SK-N-SH (cell line): ENCODE measurements at regions not wholly inside any gene's neighbourhood (a gene's known extent, or its start where the extent isn't known, plus 50 kb on each side); places are given as distances from the start of the nearest gene placed in this dataset.

Source experiments
- CTCF ChIA-PET: fragments of 300-600, 350-600 bp; formaldehyde crosslinking; extraction: SDS; loops from one replicate; lab custom pipeline; 2021; lab: Yijun Ruan, JAX
- POLR2A ChIA-PET: fragments of 350-600 bp; sonication (Branson Sonifier 250); formaldehyde crosslinking; extraction: SDS; loops from one replicate; lab custom pipeline; 2020; ENCODE audit warnings: antibody characterized with exemption, inconsistent platforms; lab: Yijun Ruan, JAX
- DNase-seq: peaks from one replicate; pipeline ENCODE4 v3.0.0; 2012
- H2AFZ ChIP-seq: fragments of 200-600 bp; sonication (generic); 2 replicates; pipeline ENCODE4 v1.8.1; 2016; ENCODE audit warnings: antibody characterized with exemption, mild to moderate bottlenecking, low read depth
- H3F3A ChIP-seq: fragments of 200-600 bp; sonication (generic); replicated peaks from 2 replicates; pipeline ENCODE3; 2016; ENCODE audit warnings: antibody characterized with exemption, mild to moderate bottlenecking; ENCODE audit not compliant: insufficient read depth
- H3K27ac ChIP-seq, 2 experiments: fragments of 200-500 bp in 1 of 2; fragments of 200-600 bp in 1 of 2; sonication (Bioruptor generic) in 1 of 2; sonication (generic), shearing (Covaris generic) in 1 of 2; 2 replicates each; pipeline versions ENCODE4 v1.5.1 to v1.6.1; 2014 to 2016; ENCODE audit warnings: low read depth in 2 of 2, inconsistent platforms in 1 of 2, low read length in 1 of 2, mild to moderate bottlenecking in 1 of 2, mixed read lengths in 1 of 2
- H3K27me3 ChIP-seq: fragments of 200-600 bp; sonication (generic), shearing (Covaris generic); 2 replicates; pipeline ENCODE4 v1.6.1; 2016; ENCODE audit warnings: mixed run types; ENCODE audit not compliant: insufficient read depth
- H3K36me3 ChIP-seq, 2 experiments: fragments of 200-500 bp in 1 of 2; fragments of 200-600 bp in 1 of 2; sonication (Bioruptor generic) in 1 of 2; sonication (generic) in 1 of 2; replicated peaks in 1 of 2; 2 replicates each; pipeline versions ENCODE3 to v1.5.1; 2014 to 2016; ENCODE audit warnings: low read length in 1 of 2, mild to moderate bottlenecking in 1 of 2; ENCODE audit not compliant: insufficient read depth in 2 of 2, control insufficient read depth in 1 of 2
- H3K4me1 ChIP-seq, 2 experiments: fragments of 200-500 bp in 1 of 2; fragments of 200-600 bp in 1 of 2; sonication (Bioruptor generic) in 1 of 2; sonication (generic), shearing (Covaris generic) in 1 of 2; 2 replicates each; pipeline versions ENCODE4 v1.5.1 to v1.6.1; 2014 to 2016; ENCODE audit warnings: low read depth in 1 of 2, low read length in 1 of 2, mixed run types in 1 of 2; ENCODE audit not compliant: insufficient read depth in 2 of 2, control insufficient read depth in 1 of 2
- H3K4me2 ChIP-seq: fragments of 200-600 bp; sonication (generic), shearing (Covaris generic); 2 replicates; pipeline ENCODE4 v1.6.1; 2017; ENCODE audit warnings: mixed run types
- H3K4me3 ChIP-seq, 2 experiments: fragments of 200-500 bp in 1 of 2; fragments of 200-600 bp in 1 of 2; sonication (Bioruptor generic) in 1 of 2; sonication (generic), shearing (Covaris generic) in 1 of 2; 2 replicates each; pipeline versions ENCODE4 v1.5.1 to v1.8.1; 2014 to 2016; ENCODE audit warnings: low read depth in 2 of 2, inconsistent platforms in 1 of 2, low read length in 1 of 2, mild to moderate bottlenecking in 1 of 2, mixed read lengths in 1 of 2, moderate library complexity in 1 of 2
- H3K79me2 ChIP-seq: fragments of 200-600 bp; sonication (generic); 2 replicates; pipeline ENCODE4 v1.8.1; 2017; ENCODE audit warnings: mild to moderate bottlenecking; ENCODE audit not compliant: insufficient read depth
- H3K9ac ChIP-seq: fragments of 200-600 bp; sonication (generic); 2 replicates; pipeline ENCODE4 v1.6.1; 2017; ENCODE audit warnings: mixed run types
- H3K9me2 ChIP-seq: fragments of 200-600 bp; sonication (generic); 2 replicates; pipeline ENCODE4 v1.6.1; 2017; ENCODE audit warnings: mixed run types
- H3K9me3 ChIP-seq: fragments of 200-600 bp; sonication (generic); 2 replicates; pipeline ENCODE4 v1.6.1; 2017; ENCODE audit warnings: mixed run types, mild to moderate bottlenecking, moderate library complexity
- H4K20me1 ChIP-seq: fragments of 200-600 bp; sonication (generic); 2 replicates; pipeline ENCODE4 v1.6.1; 2017; ENCODE audit warnings: mild to moderate bottlenecking, mixed run types; ENCODE audit not compliant: insufficient read depth
- ELF1 ChIP-seq: IDR thresholded peaks from 2 replicates; pipeline ENCODE4 v1.4.0; 2012
- EP300 ChIP-seq, 2 experiments: IDR thresholded peaks; 2 replicates each; pipeline versions ENCODE4 v1.4.0 to v1.6.1; 2012; ENCODE audit warnings: borderline replicate concordance in 1 of 2, low read depth in 1 of 2, low read length in 1 of 2
- EZH2phosphoT487 ChIP-seq: fragments of 200-600 bp; sonication (generic); IDR thresholded peaks from 2 replicates; pipeline ENCODE4 v1.6.1; 2017; ENCODE audit warnings: low read depth, mixed run types, mild to moderate bottlenecking, antibody characterized with exemption, moderate library complexity, borderline replicate concordance
- GABPA ChIP-seq: IDR thresholded peaks from 2 replicates; pipeline ENCODE4 v1.4.0; 2012; ENCODE audit warnings: low read depth, mild to moderate bottlenecking
- JUND ChIP-seq: IDR thresholded peaks from 2 replicates; pipeline ENCODE4 v1.4.0; 2012
- MAX ChIP-seq: IDR thresholded peaks from 2 replicates; pipeline ENCODE4 v1.4.0; 2012; ENCODE audit warnings: low read depth
- MXI1 ChIP-seq: IDR thresholded peaks from 2 replicates; pipeline ENCODE4 v1.6.1; 2012; ENCODE audit warnings: mild to moderate bottlenecking, low read depth, low read length, improper control_type of control experiment
- NRF1 ChIP-seq: IDR thresholded peaks from 2 replicates; pipeline ENCODE4 v1.6.1; 2012; ENCODE audit warnings: low read depth, mild to moderate bottlenecking, low read length
- POLR2AphosphoS5 ChIP-seq: IDR thresholded peaks from 2 replicates; pipeline ENCODE4 v1.6.1; 2012; ENCODE audit warnings: low read depth, low read length
- RAD21 ChIP-seq: IDR thresholded peaks from 2 replicates; pipeline ENCODE4 v1.6.1; 2012; ENCODE audit warnings: mild to moderate bottlenecking, low read length
- RCOR1 ChIP-seq: fragments of 150-350 bp; IDR thresholded peaks from 2 replicates; pipeline ENCODE4 v1.6.1; 2017; ENCODE audit warnings: antibody characterized with exemption, low read length
- RXRA ChIP-seq: IDR thresholded peaks from 2 replicates; pipeline ENCODE4 v1.4.0; 2012; ENCODE audit warnings: low read depth, mild to moderate bottlenecking, borderline replicate concordance
- SIN3A ChIP-seq: IDR thresholded peaks from 2 replicates; pipeline ENCODE4 v1.6.1; 2012; ENCODE audit warnings: low read depth, mild to moderate bottlenecking, low read length, moderate library complexity, borderline replicate concordance
- TCF12 ChIP-seq: IDR thresholded peaks from 2 replicates; pipeline ENCODE4 v1.4.0; 2012
- USF1 ChIP-seq: IDR thresholded peaks from 2 replicates; pipeline ENCODE4 v1.4.0; 2012; ENCODE audit warnings: low read depth, borderline replicate concordance
- USF2 ChIP-seq: fragments of 150-350 bp; IDR thresholded peaks from 2 replicates; pipeline ENCODE4 v1.6.1; 2017; ENCODE audit warnings: antibody characterized with exemption, low read length, low read depth, borderline replicate concordance
- YY1 ChIP-seq: IDR thresholded peaks from 2 replicates; pipeline ENCODE4 v1.4.0; 2012; ENCODE audit warnings: low read depth, mild to moderate bottlenecking
- WGBS: methylation state at CpG from one replicate; pipeline ENCODE4 v1.1.6; 2017; ENCODE audit warnings: low lambda C conversion rate; 5-methylcytosine and 5-hydroxymethylcytosine counted together
- TF ChIP-seq, protein P1 (sequence below): IDR thresholded peaks from 2 replicates; pipeline ENCODE4; 2012

DNA sequence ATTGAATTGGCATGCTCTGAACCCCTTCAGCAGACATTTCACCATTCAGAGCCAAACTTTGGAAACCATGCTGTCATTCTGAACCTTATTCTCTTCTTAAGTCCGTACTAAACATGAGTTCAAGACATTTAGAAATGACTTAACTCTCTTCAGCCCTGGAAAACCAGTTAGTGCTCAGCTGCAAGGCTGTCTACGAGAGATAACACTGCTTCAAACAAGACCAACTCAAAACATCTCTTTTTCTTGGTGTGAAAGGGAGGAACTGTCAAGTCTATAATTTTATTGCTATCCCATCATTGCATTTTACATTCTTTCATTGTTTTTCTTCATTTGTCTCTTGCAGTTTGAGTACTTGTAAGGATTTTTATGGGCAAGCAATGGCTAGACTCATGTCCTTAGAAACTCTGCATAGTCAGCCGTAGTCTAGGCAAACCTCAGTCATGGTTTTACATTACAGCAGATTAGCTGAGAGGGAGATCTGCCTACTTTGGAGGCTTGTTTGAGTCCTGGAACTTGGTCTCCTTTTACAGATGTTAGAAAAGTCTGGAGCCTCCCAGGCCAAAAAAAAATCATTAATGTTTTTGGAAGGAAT lies 120.6 kb upstream of the JADE1 start:
- no peak for DNase-seq
- Histone ChIP-seq H3K27me3 (no peaks in the 10 kb centered on the region), H4K20me1 (no peaks in the 10 kb centered on the region), H3F3A (no peaks in the 10 kb centered on the region), H3K4me3 (no peak overlapping the region), H3K9ac (no peak overlapping the region), H3K79me2 (no peaks in the 10 kb centered on the region), H3K4me1 (no peaks in the 10 kb centered on the region), H3K36me3 (no peaks in the 10 kb centered on the region), H3K9me3 (no peaks in the 10 kb centered on the region), H2AFZ (no peak overlapping the region), H3K4me2 (no peak overlapping the region), H3K27ac (no peak overlapping the region), H3K9me2 (no peaks in the 10 kb centered on the region)
- 81% methylated on average over 3 of the region's 3 CpGs for WGBS
- ChIA-PET CTCF (no interaction called here), POLR2A (no interaction called here)
- no peak for TF ChIP-seq POLR2AphosphoS5

DNA sequence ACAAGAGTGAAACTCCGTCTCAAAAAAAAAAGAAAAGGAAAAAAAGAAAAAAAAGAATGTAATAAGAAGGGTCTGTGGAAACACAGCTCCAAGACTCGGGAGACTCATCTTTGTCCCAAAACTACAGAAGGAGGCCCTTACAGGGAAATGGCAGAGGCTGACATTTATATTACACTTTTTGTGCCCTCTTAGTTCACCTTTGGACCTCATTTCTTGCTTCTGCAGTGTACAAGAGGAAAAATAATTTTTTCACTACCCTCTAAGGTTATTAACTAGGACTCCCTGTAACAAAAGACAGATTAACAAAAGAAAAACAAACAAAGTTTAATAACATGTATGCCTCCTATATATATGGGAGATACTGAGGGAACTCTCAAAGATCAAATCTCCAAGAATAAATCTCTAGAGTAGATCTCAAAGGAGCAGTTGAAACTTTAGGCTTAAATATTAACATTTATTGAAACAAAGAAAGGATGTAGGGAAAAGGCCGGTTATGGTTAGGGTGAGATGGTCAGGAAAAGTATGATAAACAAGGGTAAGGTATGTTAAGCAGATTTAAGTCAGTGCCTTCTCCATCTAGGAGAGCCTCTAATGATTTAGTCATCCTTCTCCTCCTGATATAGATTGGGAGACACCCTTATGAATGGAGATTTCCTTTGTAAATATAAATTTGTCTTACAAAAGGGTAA lies 121.3 kb upstream of the JADE1 start:
- no peak for TF ChIP-seq POLR2AphosphoS5
- TF ChIP-seq RAD21 = no peak
- TF ChIP-seq NRF1 = no peak
- no peak for TF ChIP-seq YY1
- no peak for TF ChIP-seq JUND
- TF ChIP-seq RXRA = no peak
- TF ChIP-seq MAX = no peak
- no peak for TF ChIP-seq USF2
- TF ChIP-seq GABPA = no peak
- TF ChIP-seq, protein P1, sequence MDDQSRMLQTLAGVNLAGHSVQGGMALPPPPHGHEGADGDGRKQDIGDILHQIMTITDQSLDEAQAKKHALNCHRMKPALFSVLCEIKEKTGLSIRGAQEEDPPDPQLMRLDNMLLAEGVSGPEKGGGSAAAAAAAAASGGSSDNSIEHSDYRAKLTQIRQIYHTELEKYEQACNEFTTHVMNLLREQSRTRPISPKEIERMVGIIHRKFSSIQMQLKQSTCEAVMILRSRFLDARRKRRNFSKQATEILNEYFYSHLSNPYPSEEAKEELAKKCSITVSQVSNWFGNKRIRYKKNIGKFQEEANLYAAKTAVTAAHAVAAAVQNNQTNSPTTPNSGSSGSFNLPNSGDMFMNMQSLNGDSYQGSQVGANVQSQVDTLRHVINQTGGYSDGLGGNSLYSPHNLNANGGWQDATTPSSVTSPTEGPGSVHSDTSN = no peak
- TF ChIP-seq MXI1 = no peak
- TF ChIP-seq SIN3A = no peak
- TF ChIP-seq TCF12 = no peak
- no peak for TF ChIP-seq EZH2phosphoT487
- TF ChIP-seq USF1 = no peak
- TF ChIP-seq RCOR1 = no peak
- no peak for TF ChIP-seq EP300 (IDR thresholded peaks at IDR 0.05; ENCODE audit: borderline replicate concordance in 1 of 2, low read depth in 1 of 2, low read length in 1 of 2)
- no peak for TF ChIP-seq ELF1
- Histone ChIP-seq H3F3A (no peaks in the 10 kb centered on the region), H3K9me2 (no peaks in the 10 kb centered on the region), H3K27ac (no peak overlapping the region), H3K9ac (no peak overlapping the region), H3K9me3 (no peaks in the 10 kb centered on the region), H3K27me3 (no peaks in the 10 kb centered on the region), H3K79me2 (no peaks in the 10 kb centered on the region), H3K4me3 (no peak overlapping the region), H2AFZ (no peak overlapping the region), H3K4me2 (no peak overlapping the region), H3K4me1 (no peaks in the 10 kb centered on the region), H4K20me1 (no peaks in the 10 kb centered on the region), H3K36me3 (no peaks in the 10 kb centered on the region)
- POLR2A ChIA-PET = no interaction called here
- no peak for DNase-seq
- 65% methylated on average over 3 of the region's 3 CpGs for WGBS
- CTCF ChIA-PET = no interaction called here
